OCI-LY7 (cell line): ENCODE measurements at regions not wholly inside any gene's neighbourhood (a gene's known extent, or its start where the extent isn't known, plus 50 kb on each side); places are given as distances from the start of the nearest gene placed in this dataset.

ENCODE experiments used
- BruUV-seq: library from RNA; stranded (reverse); fragments of 400-500 nt; replicated peaks from 2 replicates; lab custom pipeline; 2021; lab: Mats Ljungman, UMichigan
- CTCF ChIA-PET: fragments of 300-600 bp; sonication (Branson Sonifier 250); formaldehyde crosslinking; loops from one replicate; lab custom pipeline; 2022; ENCODE audit warnings: antibody characterized with exemption; ENCODE audit not compliant: unreplicated experiment; lab: Charles Lee
- POLR2A ChIA-PET: fragments of 300-600 bp; sonication (Branson Sonifier 250); formaldehyde crosslinking; loops from one replicate; lab custom pipeline; 2022; ENCODE audit warnings: antibody characterized with exemption; lab: Charles Lee
- DNase-seq: peaks from one replicate; pipeline ENCODE4 v3.0.0-alpha.2; 2015; ENCODE audit warnings: low spot score
- H2AFZ ChIP-seq: fragments of 200-600 bp; sonication (generic), shearing (Covaris generic); 2 replicates; pipeline ENCODE4 v1.6.1; 2014; ENCODE audit warnings: mild to moderate bottlenecking, antibody characterized with exemption, low read length, moderate library complexity
- H3K27ac ChIP-seq: fragments of 200-600 bp; sonication (generic); 2 replicates; pipeline ENCODE4 v1.5.1; 2014; ENCODE audit warnings: mixed run types, low read depth, mild to moderate bottlenecking, moderate library complexity, low read length, inconsistent platforms; ENCODE audit not compliant: poor library complexity, severe bottlenecking
- H3K36me3 ChIP-seq: fragments of 200-600 bp; sonication (generic); 2 replicates; pipeline ENCODE4 v1.6.1; 2014; ENCODE audit warnings: mild to moderate bottlenecking, antibody characterized with exemption, low read length, moderate library complexity, mixed read lengths; ENCODE audit not compliant: insufficient read depth
- H3K4me1 ChIP-seq: fragments of 200-600 bp; sonication (generic); 2 replicates; pipeline ENCODE4 v1.5.1; 2014; ENCODE audit warnings: mild to moderate bottlenecking, low read length; ENCODE audit not compliant: insufficient read depth, poor library complexity, severe bottlenecking
- H3K4me2 ChIP-seq: fragments of 200-600 bp; sonication (generic); 2 replicates; pipeline ENCODE4 v1.6.1; 2014; ENCODE audit warnings: mild to moderate bottlenecking, low read length
- H3K4me3 ChIP-seq: fragments of 200-600 bp; sonication (generic); 2 replicates; pipeline ENCODE4 v1.5.1; 2014; ENCODE audit warnings: mild to moderate bottlenecking, low read depth, low read length; ENCODE audit not compliant: poor library complexity, severe bottlenecking
- H3K79me2 ChIP-seq: fragments of 200-600 bp; sonication (generic); 2 replicates; pipeline ENCODE4 v1.6.1; 2016; ENCODE audit warnings: low read depth, mild to moderate bottlenecking, low read length, moderate library complexity, mixed read lengths; ENCODE audit not compliant: insufficient read depth
- H3K9me2 ChIP-seq: fragments of 200-600 bp; sonication (generic); 2 replicates; pipeline ENCODE4 v1.6.1; 2016; ENCODE audit warnings: mild to moderate bottlenecking, low read length, mixed read lengths; ENCODE audit not compliant: insufficient read depth
- H3K9me3 ChIP-seq: fragments of 200-600 bp; sonication (generic); 2 replicates; pipeline ENCODE4 v1.6.1; 2014; ENCODE audit warnings: mild to moderate bottlenecking, mixed run types, low read length, mixed read lengths
- H4K20me1 ChIP-seq: fragments of 200-600 bp; sonication (generic); 2 replicates; pipeline ENCODE4 v1.6.1; 2014; ENCODE audit warnings: mild to moderate bottlenecking, antibody characterized with exemption, low read length, moderate library complexity, mixed read lengths; ENCODE audit not compliant: insufficient read depth
- EZH2phosphoT487 ChIP-seq: fragments of 200-600 bp; sonication (generic); IDR thresholded peaks from 2 replicates; pipeline ENCODE4 v1.6.1; 2018; ENCODE audit warnings: low read depth, borderline replicate concordance, mild to moderate bottlenecking, mixed run types, antibody characterized with exemption, low read length, moderate library complexity, mixed read lengths
- intact Hi-C: fragments of 100-400 bp; cut with micrococcal nuclease; formaldehyde crosslinking; loops from one replicate; pipeline ENCODE4 v1.10.0; 2022; ENCODE audit not compliant: unreplicated experiment
- TF ChIP-seq, protein P1 (sequence below): fragments of 200-600 bp; sonication (generic); conservative IDR thresholded peaks from 2 replicates; pipeline ENCODE4 v1.5.1; 2014; ENCODE audit warnings: mild to moderate bottlenecking, antibody characterized with exemption, low read length, moderate library complexity, mixed read lengths

DNA sequence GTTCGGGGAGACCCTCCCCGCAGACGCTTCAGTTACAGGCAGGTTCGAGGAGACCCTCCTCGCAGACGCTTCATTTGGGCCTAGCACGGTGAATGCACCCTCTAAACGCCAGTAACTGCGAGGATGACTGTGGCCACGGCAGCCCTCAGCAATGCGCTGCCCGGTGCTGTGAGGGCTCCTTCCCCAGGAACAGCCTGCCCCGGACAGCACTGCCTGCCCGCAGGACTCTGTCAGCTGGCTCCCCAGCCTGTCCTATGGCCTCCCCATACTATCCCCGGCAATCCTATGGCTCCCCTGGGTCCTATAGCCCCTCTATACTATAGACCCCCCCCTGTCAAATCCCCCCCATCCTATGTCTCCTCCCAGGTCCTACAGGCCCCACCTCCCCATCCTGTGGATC lies 238.9 kb downstream of the RBFOX3 start:
- POLR2A ChIA-PET = no interaction called here
- TF ChIP-seq EZH2phosphoT487 = no peak
- TF ChIP-seq, protein P1, sequence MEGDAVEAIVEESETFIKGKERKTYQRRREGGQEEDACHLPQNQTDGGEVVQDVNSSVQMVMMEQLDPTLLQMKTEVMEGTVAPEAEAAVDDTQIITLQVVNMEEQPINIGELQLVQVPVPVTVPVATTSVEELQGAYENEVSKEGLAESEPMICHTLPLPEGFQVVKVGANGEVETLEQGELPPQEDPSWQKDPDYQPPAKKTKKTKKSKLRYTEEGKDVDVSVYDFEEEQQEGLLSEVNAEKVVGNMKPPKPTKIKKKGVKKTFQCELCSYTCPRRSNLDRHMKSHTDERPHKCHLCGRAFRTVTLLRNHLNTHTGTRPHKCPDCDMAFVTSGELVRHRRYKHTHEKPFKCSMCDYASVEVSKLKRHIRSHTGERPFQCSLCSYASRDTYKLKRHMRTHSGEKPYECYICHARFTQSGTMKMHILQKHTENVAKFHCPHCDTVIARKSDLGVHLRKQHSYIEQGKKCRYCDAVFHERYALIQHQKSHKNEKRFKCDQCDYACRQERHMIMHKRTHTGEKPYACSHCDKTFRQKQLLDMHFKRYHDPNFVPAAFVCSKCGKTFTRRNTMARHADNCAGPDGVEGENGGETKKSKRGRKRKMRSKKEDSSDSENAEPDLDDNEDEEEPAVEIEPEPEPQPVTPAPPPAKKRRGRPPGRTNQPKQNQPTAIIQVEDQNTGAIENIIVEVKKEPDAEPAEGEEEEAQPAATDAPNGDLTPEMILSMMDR = no peak
- Histone ChIP-seq H3K27ac (no peak overlapping the region), H3K36me3 (no peaks in the 10 kb centered on the region), H3K9me2 (no peaks in the 10 kb centered on the region), H2AFZ (no peak overlapping the region), H3K4me3 (no peak overlapping the region), H3K9me3 (no peaks in the 10 kb centered on the region), H3K4me1 (no peaks in the 10 kb centered on the region), H4K20me1 (no peaks in the 10 kb centered on the region), H3K79me2 (no peaks in the 10 kb centered on the region), H3K4me2 (no peak overlapping the region)
- CTCF ChIA-PET = no interaction called here
- DNase-seq = no peak
- no TSS peak for BruUV-seq
- intact Hi-C loops = no loop called here

DNA sequence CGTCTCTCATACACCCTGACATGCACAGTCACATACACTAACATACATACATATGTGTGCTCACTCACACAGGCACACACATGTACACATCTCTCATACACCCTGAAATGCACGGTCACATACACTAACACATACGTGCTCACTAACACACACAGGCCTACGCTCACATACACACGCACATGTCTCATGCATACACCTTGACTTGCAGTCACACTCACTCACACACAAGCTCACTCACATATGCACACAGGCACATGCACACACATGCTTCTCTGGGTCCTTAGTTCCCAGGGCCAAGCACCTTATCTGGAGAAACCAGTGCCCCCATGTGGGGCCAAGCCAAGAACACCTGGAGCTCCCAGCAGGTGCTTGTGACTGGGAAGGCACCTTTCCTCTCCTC lies 240.3 kb downstream of the RBFOX3 start:
- no peaks in the 10 kb centered on the region for H3K9me2 ChIP-seq
- no TSS peak for BruUV-seq
- H3K4me1 ChIP-seq = no peaks in the 10 kb centered on the region
- H3K27ac ChIP-seq = no peak overlapping the region
- H2AFZ ChIP-seq = no peak overlapping the region
- no peaks in the 10 kb centered on the region for H4K20me1 ChIP-seq
- CTCF ChIA-PET = no interaction called here
- H3K36me3 ChIP-seq = no peaks in the 10 kb centered on the region
- no peaks in the 10 kb centered on the region for H3K9me3 ChIP-seq
- POLR2A ChIA-PET = no interaction called here
- no peak for TF ChIP-seq EZH2phosphoT487
- TF ChIP-seq, protein P1 = no peak
- H3K79me2 ChIP-seq = no peaks in the 10 kb centered on the region
- no peak overlapping the region for H3K4me3 ChIP-seq
- intact Hi-C loops = no loop called here
- no peak for DNase-seq
- H3K4me2 ChIP-seq = no peak overlapping the region

DNA sequence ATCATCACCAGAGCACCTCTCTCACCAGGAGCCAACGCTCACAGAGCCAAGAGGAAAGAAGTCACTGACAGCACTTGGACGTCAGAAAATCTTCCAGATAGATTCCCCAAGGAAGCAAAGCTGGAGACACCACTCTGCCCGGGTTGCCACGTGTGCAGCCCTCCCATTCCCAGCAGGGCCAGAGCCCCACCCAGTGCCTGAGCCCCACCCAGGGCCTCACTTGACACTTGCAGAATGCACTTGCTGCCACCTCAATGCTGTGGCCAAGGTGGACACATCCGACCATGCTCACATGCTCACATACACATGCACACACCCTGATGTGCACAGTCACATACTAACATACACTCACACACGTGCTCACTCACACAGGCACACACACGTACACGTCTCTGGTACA lies 240.7 kb downstream of the RBFOX3 start:
- no peaks in the 10 kb centered on the region for H3K9me2 ChIP-seq
- no peaks in the 10 kb centered on the region for H3K4me1 ChIP-seq
- H3K9me3 ChIP-seq = no peaks in the 10 kb centered on the region
- ChIA-PET CTCF (no interaction called here), POLR2A (no interaction called here)
- H3K4me2 ChIP-seq = no peak overlapping the region
- H4K20me1 ChIP-seq = no peaks in the 10 kb centered on the region
- no peaks in the 10 kb centered on the region for H3K36me3 ChIP-seq
- no peak overlapping the region for H2AFZ ChIP-seq
- no peaks in the 10 kb centered on the region for H3K79me2 ChIP-seq
- no TSS peak for BruUV-seq
- H3K27ac ChIP-seq = no peak overlapping the region
- no peak overlapping the region for H3K4me3 ChIP-seq
- DNase-seq = no peak
- intact Hi-C loops = no loop called here
- TF ChIP-seq, protein P1 = no peak
- TF ChIP-seq EZH2phosphoT487 = no peak
